ENCODE measurements at regions not wholly inside any gene's neighbourhood (a gene's known extent, or its start where the extent isn't known, plus 50 kb on each side); places are given as distances from the start of the nearest gene placed in this dataset.

GRCh38 chr11:104394508-104394907 is 230.6 kb upstream of the PDGFD start:
- TF ChIP-seq, protein P1, sequence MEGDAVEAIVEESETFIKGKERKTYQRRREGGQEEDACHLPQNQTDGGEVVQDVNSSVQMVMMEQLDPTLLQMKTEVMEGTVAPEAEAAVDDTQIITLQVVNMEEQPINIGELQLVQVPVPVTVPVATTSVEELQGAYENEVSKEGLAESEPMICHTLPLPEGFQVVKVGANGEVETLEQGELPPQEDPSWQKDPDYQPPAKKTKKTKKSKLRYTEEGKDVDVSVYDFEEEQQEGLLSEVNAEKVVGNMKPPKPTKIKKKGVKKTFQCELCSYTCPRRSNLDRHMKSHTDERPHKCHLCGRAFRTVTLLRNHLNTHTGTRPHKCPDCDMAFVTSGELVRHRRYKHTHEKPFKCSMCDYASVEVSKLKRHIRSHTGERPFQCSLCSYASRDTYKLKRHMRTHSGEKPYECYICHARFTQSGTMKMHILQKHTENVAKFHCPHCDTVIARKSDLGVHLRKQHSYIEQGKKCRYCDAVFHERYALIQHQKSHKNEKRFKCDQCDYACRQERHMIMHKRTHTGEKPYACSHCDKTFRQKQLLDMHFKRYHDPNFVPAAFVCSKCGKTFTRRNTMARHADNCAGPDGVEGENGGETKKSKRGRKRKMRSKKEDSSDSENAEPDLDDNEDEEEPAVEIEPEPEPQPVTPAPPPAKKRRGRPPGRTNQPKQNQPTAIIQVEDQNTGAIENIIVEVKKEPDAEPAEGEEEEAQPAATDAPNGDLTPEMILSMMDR (conservative IDR thresholded peaks at IDR 0.05; ENCODE audit: low read length): no peak
- no peak for TF ChIP-seq EZH2phosphoT487 (IDR thresholded peaks at IDR 0.05; ENCODE audit: borderline replicate concordance, low read depth, low read length)
